H1 (cell line): ENCODE measurements at regions not wholly inside any gene's neighbourhood (a gene's known extent, or its start where the extent isn't known, plus 50 kb on each side); places are given as distances from the start of the nearest gene placed in this dataset.

Experiments
- BRCA1 ChIP-seq: IDR thresholded peaks from 2 replicates; pipeline ENCODE4 v1.6.1; 2012; ENCODE audit warnings: low read depth, low read length, improper control_type of control experiment
- CBX8 ChIP-seq: fragments of 300-800, 300-1000 bp; sonication (generic); IDR thresholded peaks from 2 replicates; pipeline ENCODE4 v1.7.1; 2016; ENCODE audit warnings: low read depth, low read length, borderline replicate concordance
- CREB1 ChIP-seq: IDR thresholded peaks from 2 replicates; pipeline ENCODE4 v1.6.1; 2012; ENCODE audit warnings: inconsistent platforms
- EP300 ChIP-seq, 2 experiments: IDR thresholded peaks; 1 replicate in 1 of 2; 2 replicates in 1 of 2; pipeline ENCODE4 v1.6.1; 2011 to 2012; ENCODE audit warnings: low read depth in 2 of 2, low read length in 2 of 2, mild to moderate bottlenecking in 2 of 2, borderline replicate concordance in 1 of 2, inconsistent platforms in 1 of 2, moderate library complexity in 1 of 2
- RAD21 ChIP-seq, 2 experiments: IDR thresholded peaks in 1 of 2; conservative IDR thresholded peaks in 1 of 2; 2 replicates each; pipeline ENCODE4 v1.6.1; 2011; ENCODE audit warnings: low read depth in 2 of 2, low read length in 2 of 2, improper control_type of control experiment in 1 of 2, inconsistent platforms in 1 of 2, mild to moderate bottlenecking in 1 of 2, moderate library complexity in 1 of 2
- SRF ChIP-seq: IDR thresholded peaks from 2 replicates; pipeline ENCODE4 v1.6.1; 2011; ENCODE audit warnings: mild to moderate bottlenecking, low read depth, low read length, moderate library complexity
- TBP ChIP-seq: IDR thresholded peaks from 2 replicates; pipeline ENCODE4 v1.6.1; 2011; ENCODE audit warnings: low read depth, low read length, improper control_type of control experiment

- TF ChIP-seq RAD21 (IDR thresholded peaks at IDR 0.05 in 1 of 2, conservative IDR thresholded peaks at IDR 0.05 in 1 of 2; ENCODE audit: low read depth in 2 of 2, low read length in 2 of 2) (no peak), SRF (no peak), TBP (no peak), EP300 (IDR thresholded peaks at IDR 0.05; ENCODE audit: borderline replicate concordance in 1 of 2, low read depth in 2 of 2, low read length in 2 of 2) (no peak), CREB1 (no peak), CBX8 (no peak), BRCA1 (no peak)
Measured at GRCh38 chr14:101491841-101492240, 69.5 kb upstream of the DIO3 start (continued).
